B cell (primary cell): ENCODE measurements at regions not wholly inside any gene's neighbourhood (a gene's known extent, or its start where the extent isn't known, plus 50 kb on each side); places are given as distances from the start of the nearest gene placed in this dataset.

Experiments used
- ATAC-seq: fragments of 200-7000 bp; cut with Tn5 transposase; one replicate; pipeline ENCODE4 v1.10.0; 2021; ENCODE audit warnings: low read depth, mild to moderate bottlenecking, moderate number of reproducible peaks, moderate library complexity
- CTCF ChIA-PET: fragments of 350-600 bp; sonication (Branson Sonifier 250); formaldehyde crosslinking; loops from one replicate; lab custom pipeline; 2021; ENCODE audit warnings: antibody characterized with exemption, inconsistent platforms; lab: Charles Lee
- POLR2A ChIA-PET: fragments of 350-600 bp; sonication (Branson Sonifier 250); formaldehyde crosslinking; loops from one replicate; lab custom pipeline; 2021; ENCODE audit warnings: antibody characterized with exemption; lab: Charles Lee
- DNase-seq: peaks from one replicate; pipeline ENCODE4 v3.0.0; 2013
- H2AFZ ChIP-seq: 2 replicates; pipeline ENCODE4 v1.6.1; 2012; ENCODE audit warnings: mild to moderate bottlenecking, low read depth, low read length; ENCODE audit not compliant: insufficient read depth, poor library complexity, severe bottlenecking
- H3K27ac ChIP-seq, 2 donors: 1 replicate in 1 of 2; 2 replicates in 1 of 2; pipeline ENCODE4 v1.5.1; 2012 to 2013; ENCODE audit warnings: low read length in 2 of 2, mild to moderate bottlenecking in 2 of 2, moderate library complexity in 1 of 2
- H3K27me3 ChIP-seq, 4 experiments: fragments of 200-600 bp in 1 of 4; sonication (generic) in 1 of 4; replicated peaks in 1 of 4; 1 replicate in 2 of 4; 2 replicates in 2 of 4; pipeline versions ENCODE4 v1.6.1 to v1.7.0; 2013 to 2016; ENCODE audit warnings: low read length in 3 of 4, mild to moderate bottlenecking in 2 of 4, mixed read lengths in 1 of 4, moderate library complexity in 1 of 4; ENCODE audit not compliant: insufficient read depth in 4 of 4, control insufficient read depth in 3 of 4; ENCODE audit errors: control extremely low read depth in 1 of 4
- H3K36me3 ChIP-seq, 2 experiments: replicated peaks in 1 of 2; 1 replicate in 1 of 2; 2 replicates in 1 of 2; pipeline versions ENCODE4 v1.6.1 to v1.7.1; 2013; ENCODE audit warnings: low read length in 1 of 2; ENCODE audit not compliant: insufficient read depth in 2 of 2, control insufficient read depth in 1 of 2; ENCODE audit errors: control extremely low read depth in 1 of 2, extremely low read depth in 1 of 2
- H3K4me1 ChIP-seq, 2 donors: fragments of 200-600 bp in 1 of 2; sonication (generic) in 1 of 2; 1 replicate in 1 of 2; 2 replicates in 1 of 2; pipeline versions ENCODE4 v1.5.1 to v1.6.1; 2013 to 2017; ENCODE audit warnings: low read length in 2 of 2; ENCODE audit not compliant: control insufficient read depth in 2 of 2, insufficient read depth in 2 of 2
- H3K4me2 ChIP-seq: replicated peaks from 2 replicates; pipeline ENCODE3; 2012; ENCODE audit warnings: mild to moderate bottlenecking, low read depth, low read length; ENCODE audit not compliant: poor library complexity, severe bottlenecking
- H3K4me3 ChIP-seq, 5 experiments: fragments of 200-600 bp in 1 of 5; sonication (generic) in 1 of 5; 1 replicate in 3 of 5; 2 replicates in 2 of 5; pipeline versions ENCODE4 v1.5.1 to v1.7.0; 2011 to 2016; ENCODE audit warnings: low read length in 4 of 5, mild to moderate bottlenecking in 4 of 5, low read depth in 2 of 5, control low read depth in 1 of 5, moderate library complexity in 1 of 5; ENCODE audit not compliant: insufficient read depth in 1 of 5; ENCODE audit errors: control extremely low read depth in 1 of 5, extremely low read depth in 1 of 5
- H3K79me2 ChIP-seq: fragments of 200-600 bp; sonication (generic); one replicate; pipeline ENCODE4 v1.6.0; 2016; ENCODE audit warnings: low read length; ENCODE audit not compliant: control insufficient read depth, insufficient read depth
- H3K9ac ChIP-seq: fragments of 200-600 bp; sonication (generic); 2 replicates; pipeline ENCODE4 v1.6.1; 2017; ENCODE audit warnings: mild to moderate bottlenecking, low read length, moderate library complexity
- H3K9me3 ChIP-seq, 3 donors: one replicate each; pipeline versions ENCODE4 v1.6.1 to v1.7.1; 2013; ENCODE audit warnings: low read length in 2 of 3; ENCODE audit not compliant: control insufficient read depth in 2 of 3, insufficient read depth in 1 of 3; ENCODE audit errors: control extremely low read depth in 1 of 3
- H4K20me1 ChIP-seq: 2 replicates; pipeline ENCODE4 v1.6.0; 2012; ENCODE audit warnings: mild to moderate bottlenecking, low read length; ENCODE audit not compliant: insufficient read depth, control insufficient read depth, poor library complexity, severe bottlenecking
- H3K27ac Mint-ChIP-seq: one replicate; pipeline ENCODE4 v1.8.0; 2021; ENCODE audit warnings: mixed read lengths
- H3K27me3 Mint-ChIP-seq: one replicate; pipeline ENCODE4 v1.8.0; 2021; ENCODE audit warnings: mixed read lengths
- H3K4me1 Mint-ChIP-seq: one replicate; pipeline ENCODE4 v1.8.0; 2021; ENCODE audit warnings: mixed read lengths
- H3K4me3 Mint-ChIP-seq: one replicate; pipeline ENCODE4 v1.8.0; 2021; ENCODE audit warnings: mixed read lengths
- H3K9me3 Mint-ChIP-seq: one replicate; pipeline ENCODE4 v1.8.0; 2022; ENCODE audit warnings: mixed read lengths; ENCODE audit not compliant: insufficient read depth
- CTCF ChIP-seq: fragments of 200-600 bp; IDR thresholded peaks from one replicate; pipeline ENCODE4 v1.8.0; 2022; ENCODE audit warnings: antibody characterized with exemption, mild to moderate bottlenecking
- EZH2 ChIP-seq: IDR thresholded peaks from 2 replicates; pipeline ENCODE4 v1.6.1; 2012; ENCODE audit warnings: borderline replicate concordance, low read depth, mild to moderate bottlenecking, moderate library complexity, low read length; ENCODE audit not compliant: insufficient read depth, poor library complexity, severe bottlenecking
- WGBS: methylation state at CpG from one replicate; pipeline ENCODE4 v1.1.5; 2013; ENCODE audit warnings: missing lambda C conversion rate; ENCODE audit not compliant: insufficient coverage; 5-methylcytosine and 5-hydroxymethylcytosine counted together
- intact Hi-C: fragments of 100-400 bp; cut with micrococcal nuclease; formaldehyde crosslinking; loops from one replicate; pipeline ENCODE4 v1.10.0; 2022

GRCh38 chrX:4322916-4323315 is 609.5 kb upstream of the PRKX start:
- DNase-seq (no peak), ATAC-seq (no peak)
- H3K4me1 ChIP-seq: no peaks in the 10 kb centered on the region
- H3K27me3 ChIP-seq: no peaks in the 10 kb centered on the region
- Mint-ChIP-seq H3K4me1 (no peaks in the 10 kb centered on the region), H3K27me3 (no peaks in the 10 kb centered on the region), H3K9me3 (no peaks in the 10 kb centered on the region), H3K4me3 (no peak overlapping the region), H3K27ac (no peak overlapping the region)
- no peak overlapping the region for H3K4me2 ChIP-seq
- no peaks in the 10 kb centered on the region for H3K9me3 ChIP-seq
- no peak overlapping the region for H2AFZ ChIP-seq
- no peak overlapping the region for H3K27ac ChIP-seq
- intact Hi-C loops: no loop called here
- WGBS: no CpG with 5 or more reads among the region's 5 CpGs
- ChIA-PET CTCF (no interaction called here), POLR2A (no interaction called here)
- no peaks in the 10 kb centered on the region for H3K79me2 ChIP-seq
- H3K36me3 ChIP-seq: no peaks in the 10 kb centered on the region
- no peak for TF ChIP-seq EZH2
- TF ChIP-seq CTCF: no peak
- H4K20me1 ChIP-seq: no peaks in the 10 kb centered on the region
- no peak overlapping the region for H3K9ac ChIP-seq
- no peak overlapping the region for H3K4me3 ChIP-seq

- 78% methylated on average over 6 of the region's 9 CpGs for WGBS
- no peak for ATAC-seq
- Mint-ChIP-seq H3K27me3 (no peaks in the 10 kb centered on the region), H3K4me1 (no peaks in the 10 kb centered on the region), H3K9me3 (no peaks in the 10 kb centered on the region), H3K27ac (no peak overlapping the region), H3K4me3 (no peak overlapping the region)
- no peak overlapping the region for H3K27ac ChIP-seq
- H2AFZ ChIP-seq: no peak overlapping the region
- no peaks in the 10 kb centered on the region for H3K36me3 ChIP-seq
- no peak for DNase-seq
- TF ChIP-seq CTCF (no peak), EZH2 (no peak)
- intact Hi-C loops: no loop called here
- no peaks in the 10 kb centered on the region for H3K27me3 ChIP-seq
- H3K4me1 ChIP-seq: no peaks in the 10 kb centered on the region
- H3K79me2 ChIP-seq: no peaks in the 10 kb centered on the region
- H3K9ac ChIP-seq: no peak overlapping the region
- POLR2A ChIA-PET: no interaction called here
- no peak overlapping the region for H3K4me2 ChIP-seq
- CTCF ChIA-PET: no interaction called here
- no peaks in the 10 kb centered on the region for H3K9me3 ChIP-seq
- H4K20me1 ChIP-seq: no peaks in the 10 kb centered on the region
- no peak overlapping the region for H3K4me3 ChIP-seq
Measured at GRCh38 chrX:4320436-4320947, 607.0 kb upstream of the PRKX start.
